Epithelial cell of esophagus (primary cell): ENCODE measurements at regions not wholly inside any gene's neighbourhood (a gene's known extent, or its start where the extent isn't known, plus 50 kb on each side); places are given as distances from the start of the nearest gene placed in this dataset.

ENCODE experiments used
- DNase-seq: peaks from one replicate; pipeline ENCODE4 v3.0.0; 2010; ENCODE audit warnings: low read depth
- H3K4me3 ChIP-seq: 2 replicates; pipeline ENCODE4 v1.5.1; 2011; ENCODE audit warnings: mild to moderate bottlenecking, low read length, control low read depth
- CTCF ChIP-seq: IDR thresholded peaks from 2 replicates; pipeline ENCODE4 v1.5.1; 2011; ENCODE audit warnings: low read depth, mild to moderate bottlenecking, low read length, control low read depth, inconsistent platforms; ENCODE audit not compliant: insufficient read depth; ENCODE audit errors: missing control alignments

- no peak for TF ChIP-seq CTCF
- no peak for DNase-seq
Measured at GRCh38 chr11:98431463-98432359, 589.0 kb upstream of the CNTN5 start.

GRCh38 chr11:98434296-98434695, 586.5 kb upstream of the CNTN5 start:
- no peak for TF ChIP-seq CTCF

More at GRCh38 chr11:98431463-98432359, 589.0 kb upstream of the CNTN5 start:
- H3K4me3 ChIP-seq, result no peak overlapping the region

GRCh38 chr11:98453378-98453777, 567.4 kb upstream of the CNTN5 start:
- H3K4me3 ChIP-seq, result no peak overlapping the region
- no peak for DNase-seq
- no peak for TF ChIP-seq CTCF

More at GRCh38 chr11:98434296-98434695, 586.5 kb upstream of the CNTN5 start:
- no peak for DNase-seq
- no peak overlapping the region for H3K4me3 ChIP-seq

- TF ChIP-seq CTCF, result no peak
- no peak for DNase-seq
- no peak overlapping the region for H3K4me3 ChIP-seq
Measured at GRCh38 chr11:98455500-98456307, 565.0 kb upstream of the CNTN5 start.

- TF ChIP-seq CTCF, result no peak
- DNase-seq, result no peak
- no peak overlapping the region for H3K4me3 ChIP-seq
Measured at GRCh38 chr11:98456308-98456680, 564.5 kb upstream of the CNTN5 start.

GRCh38 chr11:98495016-98495415, 525.7 kb upstream of the CNTN5 start:
- no peak for TF ChIP-seq CTCF
- DNase-seq, result no peak
- no peak overlapping the region for H3K4me3 ChIP-seq
